Nucleus accumbens (tissue), 56 donors: ENCODE measurements at regions not wholly inside any gene's neighbourhood (a gene's known extent, or its start where the extent isn't known, plus 50 kb on each side); places are given as distances from the start of the nearest gene placed in this dataset.

ENCODE experiments used
- DNase-seq, 56 donors: peaks; one replicate each; lab custom pipeline; 2025; lab: John Stamatoyannopoulos, UW

- no peak for DNase-seq
Observed at GRCh38 chr1:105914403-105914802, 1142.1 kb upstream of the PRMT6 start.

- no peak for DNase-seq
Observed at GRCh38 chr1:105934806-105935205, 1121.7 kb upstream of the PRMT6 start.

- DNase-seq = no peak
Observed at GRCh38 chr1:105964879-105965278, 1091.6 kb upstream of the PRMT6 start.

GRCh38 chr1:105997516-105997915 lies 1059.0 kb upstream of the PRMT6 start:
- DNase-seq = no peak

GRCh38 chr1:106022312-106022902 lies 1034.1 kb upstream of the PRMT6 start:
- DNase-seq = no peak

GRCh38 chr1:106027871-106028270 lies 1028.6 kb upstream of the PRMT6 start:
- no peak for DNase-seq

- no peak for DNase-seq
Observed at GRCh38 chr1:106037526-106037925, 1018.9 kb upstream of the PRMT6 start.

GRCh38 chr1:106038260-106038659 lies 1018.2 kb upstream of the PRMT6 start:
- DNase-seq = no peak

- no peak for DNase-seq
Observed at GRCh38 chr1:106043971-106044370, 1012.5 kb upstream of the PRMT6 start.

GRCh38 chr1:106047210-106047609 lies 1009.3 kb upstream of the PRMT6 start:
- DNase-seq = no peak

GRCh38 chr1:106049595-106049994 lies 1006.9 kb upstream of the PRMT6 start:
- DNase-seq = no peak

- no peak for DNase-seq
Observed at GRCh38 chr1:106055855-106056254, 1000.6 kb upstream of the PRMT6 start.

GRCh38 chr1:106061586-106062495 lies 994.6 kb upstream of the PRMT6 start:
- DNase-seq = no peak

- no peak for DNase-seq
Observed at GRCh38 chr1:106063510-106063909, 993.0 kb upstream of the PRMT6 start.

- no peak for DNase-seq
Observed at GRCh38 chr1:106072909-106073600, 983.4 kb upstream of the PRMT6 start.

GRCh38 chr1:106080608-106081325 lies 975.7 kb upstream of the PRMT6 start:
- DNase-seq = no peak

GRCh38 chr1:106111044-106111443 lies 945.4 kb upstream of the PRMT6 start:
- no peak for DNase-seq

GRCh38 chr1:106113851-106114250 lies 942.6 kb upstream of the PRMT6 start:
- no peak for DNase-seq

GRCh38 chr1:106120789-106121188 lies 935.7 kb upstream of the PRMT6 start:
- DNase-seq = no peak

GRCh38 chr1:106121728-106122127 lies 934.7 kb upstream of the PRMT6 start:
- no peak for DNase-seq

- DNase-seq = no peak
Observed at GRCh38 chr1:106134561-106134960, 921.9 kb upstream of the PRMT6 start.
